ENCODE measurements at regions not wholly inside any gene's neighbourhood (a gene's known extent, or its start where the extent isn't known, plus 50 kb on each side); places are given as distances from the start of the nearest gene placed in this dataset.

DNA sequence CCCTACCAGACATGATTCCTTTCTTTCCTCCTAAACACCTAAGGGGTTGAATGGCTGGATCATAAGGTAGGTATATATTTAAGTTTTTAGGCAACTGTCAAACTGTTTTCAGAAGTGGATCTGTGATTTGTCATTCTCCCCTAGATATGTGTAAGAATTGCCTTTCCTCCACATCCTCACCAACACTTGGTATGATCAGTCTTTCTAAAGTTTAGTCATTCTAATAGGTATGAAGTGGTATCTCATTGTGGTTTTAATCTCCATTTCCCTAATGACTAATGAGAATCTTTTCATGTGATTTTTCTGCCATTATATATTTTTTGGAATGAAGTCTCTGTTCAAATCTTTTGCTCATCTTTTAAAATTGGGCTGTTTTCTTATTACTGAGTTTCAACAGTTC is 122.1 kb downstream of the TFCP2L1 start:
- TF ChIP-seq SMC3 (conservative IDR thresholded peaks at IDR 0.05; ENCODE audit: poor library complexity) (no peak), EP300 (conservative IDR thresholded peaks at IDR 0.05; ENCODE audit: poor library complexity, severe bottlenecking) (no peak), RAD21 (conservative IDR thresholded peaks at IDR 0.05) (no peak)
- TF ChIP-seq, protein P1, sequence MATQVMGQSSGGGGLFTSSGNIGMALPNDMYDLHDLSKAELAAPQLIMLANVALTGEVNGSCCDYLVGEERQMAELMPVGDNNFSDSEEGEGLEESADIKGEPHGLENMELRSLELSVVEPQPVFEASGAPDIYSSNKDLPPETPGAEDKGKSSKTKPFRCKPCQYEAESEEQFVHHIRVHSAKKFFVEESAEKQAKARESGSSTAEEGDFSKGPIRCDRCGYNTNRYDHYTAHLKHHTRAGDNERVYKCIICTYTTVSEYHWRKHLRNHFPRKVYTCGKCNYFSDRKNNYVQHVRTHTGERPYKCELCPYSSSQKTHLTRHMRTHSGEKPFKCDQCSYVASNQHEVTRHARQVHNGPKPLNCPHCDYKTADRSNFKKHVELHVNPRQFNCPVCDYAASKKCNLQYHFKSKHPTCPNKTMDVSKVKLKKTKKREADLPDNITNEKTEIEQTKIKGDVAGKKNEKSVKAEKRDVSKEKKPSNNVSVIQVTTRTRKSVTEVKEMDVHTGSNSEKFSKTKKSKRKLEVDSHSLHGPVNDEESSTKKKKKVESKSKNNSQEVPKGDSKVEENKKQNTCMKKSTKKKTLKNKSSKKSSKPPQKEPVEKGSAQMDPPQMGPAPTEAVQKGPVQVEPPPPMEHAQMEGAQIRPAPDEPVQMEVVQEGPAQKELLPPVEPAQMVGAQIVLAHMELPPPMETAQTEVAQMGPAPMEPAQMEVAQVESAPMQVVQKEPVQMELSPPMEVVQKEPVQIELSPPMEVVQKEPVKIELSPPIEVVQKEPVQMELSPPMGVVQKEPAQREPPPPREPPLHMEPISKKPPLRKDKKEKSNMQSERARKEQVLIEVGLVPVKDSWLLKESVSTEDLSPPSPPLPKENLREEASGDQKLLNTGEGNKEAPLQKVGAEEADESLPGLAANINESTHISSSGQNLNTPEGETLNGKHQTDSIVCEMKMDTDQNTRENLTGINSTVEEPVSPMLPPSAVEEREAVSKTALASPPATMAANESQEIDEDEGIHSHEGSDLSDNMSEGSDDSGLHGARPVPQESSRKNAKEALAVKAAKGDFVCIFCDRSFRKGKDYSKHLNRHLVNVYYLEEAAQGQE (IDR thresholded peaks at IDR 0.05; ENCODE audit: borderline replicate concordance) = no peak

Measured in neural cell (in vitro differentiated cells).